Epithelial cell of esophagus (primary cell): ENCODE measurements at regions not wholly inside any gene's neighbourhood (a gene's known extent, or its start where the extent isn't known, plus 50 kb on each side); places are given as distances from the start of the nearest gene placed in this dataset.
"Not testable (repeated sequence)": the region's sequence is repeated elsewhere in the genome, so short reads cannot be mapped to it uniquely, and the experiment has no call there.

Experiments
- DNase-seq: peaks from one replicate; pipeline ENCODE4 v3.0.0; 2010; ENCODE audit warnings: low read depth
- H3K4me3 ChIP-seq: 2 replicates; pipeline ENCODE4 v1.5.1; 2011; ENCODE audit warnings: mild to moderate bottlenecking, low read length, control low read depth
- CTCF ChIP-seq: IDR thresholded peaks from 2 replicates; pipeline ENCODE4 v1.5.1; 2011; ENCODE audit warnings: low read depth, mild to moderate bottlenecking, low read length, control low read depth, inconsistent platforms; ENCODE audit not compliant: insufficient read depth; ENCODE audit errors: missing control alignments

- no peak for DNase-seq
- H3K4me3 ChIP-seq, result no peak overlapping the region
- no peak for TF ChIP-seq CTCF
Measured at GRCh38 chr2:2728635-2729034, 397.6 kb upstream of the MYT1L start.

- no peak for TF ChIP-seq CTCF
- H3K4me3 ChIP-seq, result no peak overlapping the region
Measured at GRCh38 chr2:2727876-2728511, 396.9 kb upstream of the MYT1L start.

GRCh38 chr2:2726163-2726562 lies 395.1 kb upstream of the MYT1L start:
- no peak for TF ChIP-seq CTCF
- DNase-seq, result no peak
- no peak overlapping the region for H3K4me3 ChIP-seq

More at GRCh38 chr2:2727876-2728511, 396.9 kb upstream of the MYT1L start:
- DNase-seq, result no peak

- DNase-seq, result no peak
- TF ChIP-seq CTCF, result no peak
- no peak overlapping the region for H3K4me3 ChIP-seq
Measured at GRCh38 chr2:2723064-2723463, 392.0 kb upstream of the MYT1L start.

GRCh38 chr2:2721296-2721835 lies 390.3 kb upstream of the MYT1L start:
- TF ChIP-seq CTCF, result no peak
- DNase-seq, result no peak
- no peak overlapping the region for H3K4me3 ChIP-seq

- not testable (repeated sequence) for DNase-seq, H3K4me3 ChIP-seq
Measured at GRCh38 chr2:2720806-2721205, 389.7 kb upstream of the MYT1L start.

- DNase-seq, result no peak
- H3K4me3 ChIP-seq, result no peak overlapping the region
- TF ChIP-seq CTCF, result no peak
Measured at GRCh38 chr2:2720351-2720750, 389.3 kb upstream of the MYT1L start.
